Right renal pelvis (tissue), 4 donors: ENCODE measurements at regions not wholly inside any gene's neighbourhood (a gene's known extent, or its start where the extent isn't known, plus 50 kb on each side); places are given as distances from the start of the nearest gene placed in this dataset.
A peak's percentile ranks its signal among the peaks of the same experiment; 100 is the strongest.
"Not testable (repeated sequence)": the region's sequence is repeated elsewhere in the genome, so short reads cannot be mapped to it uniquely, and the experiment has no call there.

Experiments used
- DNase-seq, 4 donors: peaks; one replicate each; pipeline ENCODE4 v3.0.0-alpha.2; 2013; ENCODE audit warnings: low read depth in 4 of 4, low spot score in 3 of 4, missing footprints in 1 of 4

DNA sequence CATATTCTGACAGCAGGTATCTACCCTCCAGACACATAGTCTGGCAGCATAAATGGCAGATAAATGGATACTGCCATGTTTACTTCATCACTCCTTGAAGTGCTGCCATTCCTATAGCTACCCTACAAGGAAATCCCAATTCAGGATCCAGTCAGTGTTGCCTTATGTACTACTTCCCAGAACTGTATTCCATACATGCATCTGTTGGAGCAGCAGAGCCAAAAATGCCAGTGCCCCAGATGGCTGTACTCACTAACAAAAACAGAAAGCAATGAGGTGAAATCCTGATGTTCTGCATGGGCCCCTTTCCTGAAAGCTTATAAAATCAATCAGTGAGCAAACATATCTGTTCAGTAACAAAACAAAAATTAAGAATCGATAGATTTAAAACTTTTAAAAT is 490.0 kb upstream of the COX7C start:
- DNase-seq: no peak

DNA sequence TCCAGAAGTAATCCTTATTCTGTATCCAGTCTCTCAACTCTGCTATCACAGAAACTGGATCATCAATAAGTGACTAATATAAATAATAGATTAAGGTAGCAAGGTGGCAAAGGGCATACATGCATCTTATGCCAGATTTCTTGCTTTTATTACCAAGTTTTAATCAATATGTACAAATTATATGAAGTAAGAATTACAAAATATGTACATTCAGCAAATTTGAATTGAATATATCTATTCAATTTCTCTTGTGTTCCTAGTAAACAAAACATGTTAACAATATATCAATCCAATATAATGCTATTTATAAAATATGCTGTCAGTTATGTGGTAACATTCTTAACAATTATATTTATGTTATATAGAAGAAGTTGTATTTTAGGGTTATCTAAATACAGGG is 488.7 kb upstream of the COX7C start:
- DNase-seq: no peak

DNA sequence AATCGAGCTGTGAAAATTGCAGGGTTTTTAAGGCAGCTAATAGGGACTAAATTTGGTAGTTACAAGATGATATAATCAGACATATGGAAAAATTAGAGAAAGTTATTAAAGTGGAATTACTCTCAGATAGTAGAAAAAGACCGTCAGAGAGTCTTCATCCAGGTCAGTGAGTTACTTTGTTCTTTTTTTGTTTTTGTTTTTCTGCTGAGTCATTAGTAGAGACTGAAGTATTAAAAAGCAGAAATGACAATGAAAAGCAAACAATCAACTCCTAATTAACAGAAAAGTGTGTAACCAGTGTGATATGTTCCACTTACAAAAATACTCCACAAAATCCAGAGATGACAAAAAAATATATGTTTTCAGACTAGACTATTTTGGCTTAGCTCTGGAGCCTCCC is 480.4 kb upstream of the COX7C start:
- DNase-seq: no peak

DNA sequence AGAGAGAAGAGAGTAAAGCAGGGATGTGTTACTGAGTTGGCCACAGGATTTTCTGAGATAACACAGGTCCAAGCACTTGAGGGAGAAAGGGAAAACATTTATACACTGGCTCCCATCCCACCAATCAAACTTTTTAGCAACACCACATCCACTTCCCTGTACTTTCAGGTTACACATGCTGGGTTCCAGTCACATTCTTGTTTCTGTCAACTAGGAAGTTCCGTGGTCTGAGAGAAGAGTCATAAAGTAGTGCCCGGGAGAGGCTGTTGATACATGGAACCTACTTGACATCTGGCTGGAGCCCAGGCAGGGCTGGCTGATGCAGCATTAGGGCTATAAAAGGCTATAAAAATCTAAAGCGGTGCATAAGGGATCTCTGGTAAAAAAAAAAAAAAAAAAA is 473.9 kb upstream of the COX7C start:
- no peak for DNase-seq

DNA sequence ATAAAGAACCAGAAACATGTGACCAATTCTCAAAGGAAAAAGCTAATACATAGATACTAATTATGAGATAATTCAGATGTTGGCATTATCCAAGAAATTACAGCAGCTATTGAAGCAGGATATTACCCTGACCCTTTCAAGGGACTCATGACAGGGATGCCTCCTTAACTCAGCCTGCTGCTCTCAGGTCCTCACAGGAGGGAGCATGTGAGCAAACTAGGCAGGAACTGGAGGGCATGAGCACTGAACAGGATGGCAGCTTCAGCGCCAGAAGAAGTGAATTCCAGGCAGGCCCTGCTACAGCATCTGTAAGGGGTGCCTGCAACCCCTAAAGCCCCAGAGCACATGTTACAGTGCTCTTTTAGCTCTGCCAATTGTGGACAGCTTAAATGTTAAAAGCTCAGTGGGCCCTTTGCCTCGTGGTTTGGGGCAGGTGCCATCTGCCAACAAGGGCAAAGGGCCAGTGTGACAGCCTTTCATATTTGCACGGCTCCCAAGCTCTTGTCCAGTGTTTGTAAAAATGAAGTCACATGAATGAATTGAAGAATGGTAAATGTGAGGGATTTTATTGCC is 464.7 kb upstream of the COX7C start:
- DNase-seq: no peak

DNA sequence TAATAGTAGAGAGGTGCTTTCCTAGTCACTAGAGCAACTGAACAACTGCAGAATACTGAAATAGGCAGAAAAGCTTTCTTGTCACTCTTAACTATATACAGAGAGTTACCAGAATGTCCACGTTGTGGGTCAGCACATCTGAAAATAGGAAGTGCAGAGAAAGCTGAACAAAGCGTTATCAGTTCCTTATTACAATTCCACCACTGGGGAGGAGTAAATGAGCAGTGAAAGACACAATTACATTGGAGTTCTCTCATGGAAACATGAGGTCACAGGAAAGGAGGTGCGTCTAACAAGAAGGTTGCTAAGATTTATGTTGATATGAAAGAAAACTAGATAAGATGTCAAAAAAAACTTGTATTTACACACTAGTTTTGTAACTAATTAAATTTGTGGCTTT is 461.9 kb upstream of the COX7C start:
- no peak for DNase-seq

DNA sequence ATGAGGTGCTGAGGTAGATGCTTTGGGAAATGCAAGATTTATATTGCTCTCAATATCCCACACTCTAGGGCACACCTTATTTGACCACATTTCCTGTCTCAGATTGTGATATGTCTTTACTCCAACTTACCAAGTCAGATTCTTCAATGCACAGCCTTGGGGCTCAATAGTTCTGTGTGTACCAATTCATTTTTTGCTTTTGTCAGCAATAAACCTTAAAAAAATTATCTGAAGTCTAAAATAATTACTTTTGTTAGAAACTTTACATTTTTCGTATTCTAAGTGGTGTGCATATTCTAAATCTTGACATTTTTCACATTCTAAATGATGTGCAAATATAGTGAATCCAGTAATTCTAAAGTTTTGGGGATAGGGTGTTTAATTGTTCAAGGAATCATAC is 447.5 kb upstream of the COX7C start:
- DNase-seq: no peak

DNA sequence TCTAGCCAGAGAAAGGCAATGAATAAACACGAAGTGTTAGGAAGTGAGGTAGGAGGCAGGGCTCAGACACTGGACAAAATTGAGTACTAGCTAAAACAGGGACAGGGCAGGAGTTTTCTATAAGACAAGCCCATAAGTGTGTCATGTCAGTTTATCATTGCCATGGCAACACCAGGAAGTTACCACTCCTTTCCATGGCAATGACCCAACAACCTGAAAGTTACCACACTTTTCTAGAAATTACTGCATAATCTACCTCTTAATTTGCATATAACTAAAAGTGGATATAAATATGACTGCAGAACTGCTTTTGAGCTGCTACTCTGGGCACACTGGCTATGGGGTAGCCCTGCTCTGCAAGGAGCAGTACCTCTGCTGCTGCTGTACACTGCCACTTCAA is 442.5 kb upstream of the COX7C start:
- DNase-seq: no peak

DNA sequence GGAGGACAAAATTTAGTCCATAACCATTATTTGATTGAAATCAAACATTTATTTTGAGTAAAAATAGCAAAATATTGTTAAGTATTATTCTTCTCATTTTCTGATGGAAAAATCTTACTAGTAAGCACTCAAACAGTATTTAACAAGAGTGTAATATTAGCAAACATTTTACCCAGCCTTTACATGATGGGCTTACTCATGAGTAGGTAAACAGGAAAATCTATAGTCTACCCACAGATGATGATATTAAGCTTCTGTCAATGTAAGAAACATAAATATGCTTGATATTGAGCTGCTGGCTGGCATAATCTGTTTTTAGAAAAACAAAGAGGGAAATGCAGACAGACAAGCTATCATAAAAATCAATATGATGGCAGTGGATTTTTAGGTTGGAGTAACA is 418.5 kb upstream of the COX7C start:
- DNase-seq: no peak

DNA sequence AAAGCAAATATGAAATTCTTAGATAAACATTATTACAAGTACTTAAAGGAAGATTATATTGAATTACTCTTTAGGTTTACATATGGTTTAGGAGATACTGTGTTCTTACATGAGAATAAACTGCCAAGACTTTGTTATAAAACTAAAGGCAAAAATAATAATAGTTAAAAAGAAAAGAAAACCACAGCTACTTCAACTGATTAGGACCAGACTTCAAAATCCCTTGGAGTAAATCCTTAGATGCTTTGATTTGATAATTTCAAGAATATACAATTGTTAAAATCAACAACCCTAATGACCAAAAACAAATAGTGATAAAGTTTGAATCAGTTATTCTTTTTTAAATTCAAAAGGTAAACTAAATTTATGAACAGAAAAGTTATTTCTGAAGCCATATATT is 389.6 kb upstream of the COX7C start:
- DNase-seq: no peak

DNA sequence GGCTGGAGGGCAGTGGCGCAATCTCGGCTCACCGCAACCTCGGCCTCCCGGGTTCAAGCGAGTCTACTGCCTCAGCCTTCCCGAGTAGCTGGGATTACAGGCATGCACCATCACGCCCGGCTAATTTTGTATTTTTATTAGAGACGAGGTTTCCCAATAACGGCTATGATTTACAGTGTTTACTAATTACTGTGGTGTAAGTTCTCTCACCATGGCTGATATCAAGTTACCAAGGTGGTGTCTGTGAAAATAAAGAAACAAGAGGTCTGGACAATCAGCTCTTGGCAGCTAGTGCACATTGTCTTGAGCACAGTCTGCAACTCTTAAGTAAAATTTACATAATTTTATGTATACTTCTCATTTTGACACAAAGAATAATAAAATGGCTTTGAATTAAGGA is 385.5 kb upstream of the COX7C start:
- peak in 1 of 4 donors; percentile 1 for DNase-seq

DNA sequence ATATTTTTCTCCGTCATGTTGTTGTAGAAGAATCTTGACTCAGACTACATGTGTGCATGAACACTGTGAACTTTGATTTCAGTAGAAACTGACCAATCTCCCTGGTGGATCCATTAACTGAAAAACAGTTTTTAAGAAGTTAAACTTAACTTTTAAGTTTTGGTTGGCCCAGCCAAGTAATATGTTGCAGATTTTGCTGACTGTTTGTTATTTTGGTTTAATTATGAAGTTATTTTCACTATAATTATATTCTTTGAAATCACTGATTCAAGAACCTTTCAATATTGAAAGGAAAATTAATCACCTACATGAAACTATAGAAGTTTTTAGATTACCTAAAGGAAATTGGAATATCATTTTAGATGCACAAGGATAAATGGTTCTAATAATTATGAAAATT is 373.6 kb upstream of the COX7C start:
- DNase-seq: no peak

DNA sequence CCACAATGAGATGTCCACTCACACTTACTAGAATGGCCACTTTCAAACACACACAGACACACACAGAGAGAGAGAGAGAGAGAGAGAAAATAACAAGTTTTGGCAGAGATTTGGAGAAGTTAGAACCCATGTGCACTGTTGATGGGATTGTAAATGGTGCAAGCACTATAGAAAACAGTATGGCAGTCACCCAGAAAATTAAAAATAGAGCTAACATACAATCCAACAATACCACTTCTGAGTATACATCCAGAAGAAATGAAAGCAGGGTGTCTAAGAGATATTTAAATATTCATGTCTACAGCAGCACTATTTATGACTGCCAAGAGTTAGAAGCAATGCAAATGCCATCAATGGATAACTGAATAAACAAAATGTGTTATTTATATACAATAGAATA is 359.9 kb upstream of the COX7C start:
- no peak for DNase-seq

DNA sequence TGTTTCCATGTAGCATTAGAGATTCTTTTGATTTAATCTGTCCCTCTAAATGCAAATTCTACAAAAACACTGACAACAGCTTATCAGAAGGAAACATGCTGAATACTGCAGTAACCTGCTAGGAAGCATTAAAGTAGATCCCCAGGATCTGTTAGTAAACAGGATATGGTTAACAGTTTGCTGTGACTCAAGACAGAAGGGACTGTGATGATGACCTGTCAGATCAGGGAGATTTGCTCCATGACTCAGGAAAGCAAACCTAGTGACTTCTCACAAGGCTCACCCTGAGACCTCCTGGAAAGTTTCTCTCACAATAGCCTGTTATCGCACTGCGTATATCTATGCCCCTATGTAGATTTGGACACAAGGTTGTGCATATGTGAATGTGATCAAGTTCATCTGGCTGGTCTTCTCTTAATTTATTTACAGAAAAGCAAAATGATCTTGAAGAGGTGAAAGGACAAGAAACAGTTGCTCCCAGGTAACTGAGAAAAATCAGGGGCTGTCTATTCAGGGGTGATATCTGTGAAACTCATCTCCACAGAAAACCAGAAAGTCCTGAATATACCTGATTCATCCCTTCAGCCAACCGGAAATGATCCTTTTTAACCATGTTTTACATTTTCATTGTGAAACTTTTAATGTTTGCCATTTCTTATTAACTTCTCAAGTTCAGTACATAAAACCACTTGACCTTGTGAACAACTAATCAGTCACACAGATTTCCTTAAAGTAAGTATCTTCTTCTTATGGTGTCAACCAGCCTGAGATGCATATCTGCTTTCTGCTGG is 333.1 kb upstream of the COX7C start:
- DNase-seq: not testable (repeated sequence)

DNA sequence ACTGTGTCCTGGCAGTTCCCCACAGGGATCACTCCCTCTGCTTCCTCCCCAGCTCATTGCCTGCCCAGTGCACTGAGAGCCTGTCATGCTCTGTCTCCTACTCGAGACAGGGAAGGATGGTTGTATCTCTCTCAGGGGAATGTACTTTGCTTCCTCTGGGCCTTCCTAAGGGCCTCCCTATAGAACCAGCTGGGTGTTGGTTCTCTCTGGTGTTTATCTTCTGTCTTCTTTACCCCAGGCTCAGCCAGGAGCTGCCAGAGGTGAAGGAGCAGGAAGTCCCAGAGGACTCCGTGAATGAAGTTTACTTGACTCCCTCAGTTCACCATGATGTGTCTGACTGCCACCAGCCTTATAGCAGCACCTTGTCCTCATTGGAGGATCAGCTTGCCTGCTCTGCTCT is 330.3 kb upstream of the COX7C start:
- not testable (repeated sequence) for DNase-seq

DNA sequence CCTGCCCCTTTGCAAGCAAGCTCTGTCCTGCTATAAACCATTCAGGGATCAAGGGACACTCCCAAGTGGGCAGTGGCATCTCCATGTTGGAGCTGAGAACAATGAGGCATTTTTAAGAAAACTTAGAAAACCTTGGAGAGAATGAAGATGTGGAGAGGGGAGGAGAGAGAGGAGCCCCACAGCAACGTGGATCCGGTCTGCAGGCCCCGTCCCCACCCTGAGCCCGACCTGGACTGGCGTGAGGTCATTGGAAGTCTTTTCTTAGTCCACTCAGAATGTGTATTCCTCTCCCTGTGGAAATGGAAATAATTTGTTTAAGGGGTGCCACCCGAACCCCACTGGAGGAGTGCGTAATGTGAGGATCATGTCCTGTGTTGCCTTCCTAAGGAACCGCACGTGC is 328.0 kb upstream of the COX7C start:
- DNase-seq: not testable (repeated sequence)

DNA sequence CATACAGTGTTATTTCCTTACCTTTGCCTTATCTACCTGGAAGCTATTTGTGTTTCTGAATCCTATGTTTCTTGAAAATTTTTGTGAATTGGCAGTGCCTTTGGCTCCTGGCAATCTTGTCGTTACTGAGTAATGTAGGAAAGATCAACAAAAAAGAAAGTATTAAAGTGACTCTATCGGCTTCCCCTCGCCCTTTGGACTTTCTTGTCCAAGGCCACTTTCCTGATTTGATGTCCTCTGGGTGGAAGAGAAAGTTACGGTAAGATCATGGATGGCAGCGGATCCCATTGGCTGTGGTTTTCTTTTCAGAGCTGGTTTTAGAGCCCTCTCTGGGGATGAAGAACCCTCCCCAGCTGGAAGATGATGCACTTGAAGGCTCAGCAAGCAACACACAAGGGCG is 324.9 kb upstream of the COX7C start:
- not testable (repeated sequence) for DNase-seq

DNA sequence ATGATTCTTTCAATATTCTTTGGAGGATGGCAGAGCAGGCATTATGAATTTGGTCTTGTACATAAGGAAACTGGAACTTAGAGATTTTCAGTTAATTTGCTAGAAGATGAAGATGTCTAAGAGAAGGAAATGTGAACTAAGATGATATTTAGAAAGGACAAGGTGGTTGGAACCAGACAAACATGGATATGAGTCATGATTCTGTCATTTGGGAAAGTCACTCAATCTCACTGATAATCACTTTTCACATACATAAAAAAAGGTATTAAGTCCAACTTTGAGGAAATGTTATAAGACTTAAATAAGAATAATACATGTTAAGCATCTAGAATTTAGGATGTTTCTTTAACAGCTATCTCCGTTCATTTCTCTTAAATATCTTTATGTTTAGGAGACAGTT is 315.1 kb upstream of the COX7C start:
- not testable (repeated sequence) for DNase-seq

DNA sequence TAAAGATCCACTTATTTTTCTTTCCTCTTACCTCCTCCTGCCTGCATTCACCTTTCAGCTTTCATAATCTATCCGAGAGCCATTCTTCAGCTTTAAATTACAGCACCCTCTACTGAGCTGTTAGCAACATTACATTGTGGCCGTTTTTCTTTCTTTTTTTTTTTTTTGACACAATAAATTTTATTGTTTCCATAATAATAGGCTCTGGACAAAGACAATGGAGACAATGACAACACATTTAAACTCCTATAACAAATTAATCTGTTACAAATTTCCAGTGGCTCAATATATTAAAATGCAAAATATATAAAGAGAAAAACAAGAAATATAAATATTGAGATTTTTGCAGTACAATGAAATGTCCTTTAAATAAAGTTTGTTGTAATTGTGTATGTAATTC is 312.7 kb upstream of the COX7C start:
- DNase-seq: not testable (repeated sequence)

DNA sequence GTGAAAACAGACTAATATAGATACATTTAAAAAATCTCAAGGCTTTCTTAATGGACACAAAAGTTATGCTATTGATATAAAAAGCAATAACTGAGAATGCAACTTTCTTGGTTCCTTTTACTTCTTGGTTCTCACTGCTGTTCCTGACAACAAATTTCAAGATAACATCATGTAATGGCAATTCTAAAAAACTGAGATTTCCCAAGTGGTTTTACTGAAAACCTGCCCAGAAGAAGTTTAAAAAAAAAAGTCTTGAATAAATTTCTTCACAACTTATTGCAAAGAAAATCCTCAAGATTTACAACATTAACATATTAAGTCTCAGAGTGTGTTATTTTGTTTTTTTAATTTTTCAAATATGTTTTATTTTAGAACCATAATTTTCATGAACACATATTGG is 302.8 kb upstream of the COX7C start:
- DNase-seq: no peak

DNA sequence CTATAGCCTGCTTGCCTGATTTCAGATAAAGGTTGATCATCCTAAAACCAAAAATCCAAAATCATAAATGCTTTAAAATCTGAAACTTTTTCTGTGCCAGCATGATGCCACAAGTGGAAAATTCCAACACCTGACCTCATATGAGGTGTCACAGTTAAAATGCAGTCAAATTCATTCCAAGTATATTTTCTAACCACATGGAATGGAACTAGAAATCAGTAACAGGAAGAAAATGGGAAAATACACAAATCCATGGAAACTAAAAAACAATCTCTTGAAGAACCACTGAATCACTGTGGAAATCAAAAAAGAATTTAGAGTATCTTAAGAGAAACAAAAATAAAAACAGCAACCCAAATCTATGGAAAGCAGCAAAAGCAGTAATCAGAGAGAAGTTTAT is 297.5 kb upstream of the COX7C start:
- no peak for DNase-seq

DNA sequence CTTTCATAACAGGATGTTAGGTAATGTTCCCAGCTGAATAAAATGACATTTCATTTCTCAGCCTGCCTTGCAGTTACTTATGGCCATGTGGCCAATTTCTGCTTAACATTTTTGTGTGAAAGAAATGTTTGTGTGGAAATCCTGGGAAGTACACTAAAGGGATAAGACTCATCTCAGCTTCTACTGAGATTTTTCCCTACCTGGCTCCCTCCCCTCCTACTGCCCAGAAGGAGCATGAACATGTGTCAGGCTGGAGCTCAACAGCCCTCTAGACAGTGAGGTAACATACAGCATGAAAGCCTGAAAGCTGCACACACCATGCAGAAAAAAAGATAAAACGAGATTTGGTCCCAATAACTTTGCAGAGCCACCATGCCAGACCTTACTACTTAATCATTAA is 288.4 kb upstream of the COX7C start:
- no peak for DNase-seq

DNA sequence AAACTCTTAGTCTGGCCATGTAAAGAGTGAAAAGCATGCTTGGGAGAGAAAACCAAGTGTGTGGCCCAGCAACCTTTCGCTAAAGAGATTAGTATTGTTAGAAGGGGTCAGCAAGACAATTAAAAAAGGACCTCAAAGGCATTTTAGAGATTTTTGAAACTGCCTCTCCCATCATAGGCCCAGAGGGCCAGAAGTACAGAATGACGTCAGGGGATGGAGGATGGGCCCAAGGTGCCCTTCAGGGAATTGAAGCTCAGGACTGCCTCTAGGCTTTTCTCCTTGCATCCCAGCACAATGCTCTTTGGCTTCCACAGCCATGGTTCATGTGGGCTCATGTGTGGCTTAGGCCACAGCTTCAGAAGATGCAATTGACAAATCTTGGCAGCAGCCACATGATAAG is 287.0 kb upstream of the COX7C start:
- DNase-seq: no peak
